ENCODE measurements at regions not wholly inside any gene's neighbourhood (a gene's known extent, or its start where the extent isn't known, plus 50 kb on each side); places are given as distances from the start of the nearest gene placed in this dataset.

- Histone ChIP-seq H3K27me3 (replicated peaks in 1 of 4; ENCODE audit: control extremely low read depth in 1 of 4, control insufficient read depth in 3 of 4, insufficient read depth in 4 of 4, low read length in 3 of 4) (no peaks in the 10 kb centered on the region), H3K4me1 (ENCODE audit: control insufficient read depth in 2 of 2, insufficient read depth in 2 of 2, low read length in 2 of 2) (no peaks in the 10 kb centered on the region), H2AFZ (ENCODE audit: insufficient read depth, low read depth, low read length, poor library complexity, severe bottlenecking) (no peak overlapping the region), H3K4me3 (ENCODE audit: control extremely low read depth in 1 of 5, extremely low read depth in 1 of 5, insufficient read depth in 1 of 5, low read depth in 2 of 5, low read length in 4 of 5) (no peak overlapping the region), H3K36me3 (replicated peaks in 1 of 2; ENCODE audit: control extremely low read depth in 1 of 2, control insufficient read depth in 1 of 2, extremely low read depth in 1 of 2, insufficient read depth in 2 of 2, low read length in 1 of 2) (no peaks in the 10 kb centered on the region), H3K9me3 (ENCODE audit: control extremely low read depth in 1 of 3, control insufficient read depth in 2 of 3, insufficient read depth in 1 of 3, low read length in 2 of 3) (no peaks in the 10 kb centered on the region), H4K20me1 (ENCODE audit: control insufficient read depth, insufficient read depth, low read length, poor library complexity, severe bottlenecking) (no peaks in the 10 kb centered on the region), H3K4me2 (replicated peaks; ENCODE audit: low read depth, low read length, poor library complexity, severe bottlenecking) (no peak overlapping the region), H3K79me2 (ENCODE audit: control insufficient read depth, insufficient read depth, low read length) (no peaks in the 10 kb centered on the region), H3K27ac (ENCODE audit: low read length in 2 of 2) (no peak overlapping the region), H3K9ac (ENCODE audit: low read length) (no peak overlapping the region)
- no peak for DNase-seq
- Mint-ChIP-seq H3K4me1 (no peaks in the 10 kb centered on the region), H3K27ac (no peak overlapping the region), H3K9me3 (ENCODE audit: insufficient read depth) (no peaks in the 10 kb centered on the region), H3K4me3 (no peak overlapping the region), H3K27me3 (peaks cover 3% of the 10 kb centered on the region)
- intact Hi-C loops (cut with micrococcal nuclease), result no loop called here
- CTCF ChIA-PET, result no interaction called here
- no CpG with 5 or more reads among the region's 1 CpG for WGBS (ENCODE audit: insufficient coverage)
- POLR2A ChIA-PET, result no interaction called here
- TF ChIP-seq EZH2 (IDR thresholded peaks at IDR 0.05; ENCODE audit: borderline replicate concordance, insufficient read depth, low read depth, low read length, poor library complexity, severe bottlenecking) (no peak), CTCF (IDR thresholded peaks at IDR 0.05) (no peak)
- no peak for ATAC-seq (ENCODE audit: low read depth)
Measured at GRCh38 chr7:91541641-91542040, 277.4 kb downstream of the FZD1 start.

- ChIA-PET POLR2A (no interaction called here), CTCF (no interaction called here)
- H3K4me1 ChIP-seq (ENCODE audit: control insufficient read depth in 2 of 2, insufficient read depth in 2 of 2, low read length in 2 of 2), result no peaks in the 10 kb centered on the region
- Mint-ChIP-seq H3K27me3 (peaks cover 3% of the 10 kb centered on the region), H3K4me3 (no peak overlapping the region), H3K9me3 (ENCODE audit: insufficient read depth) (no peaks in the 10 kb centered on the region), H3K27ac (no peak overlapping the region), H3K4me1 (no peaks in the 10 kb centered on the region)
- TF ChIP-seq EZH2 (IDR thresholded peaks at IDR 0.05; ENCODE audit: borderline replicate concordance, insufficient read depth, low read depth, low read length, poor library complexity, severe bottlenecking), result no peak
- no peak for TF ChIP-seq CTCF (IDR thresholded peaks at IDR 0.05)
- H3K27ac ChIP-seq (ENCODE audit: low read length in 2 of 2), result no peak overlapping the region
- H3K27me3 ChIP-seq (replicated peaks in 1 of 4; ENCODE audit: control extremely low read depth in 1 of 4, control insufficient read depth in 3 of 4, insufficient read depth in 4 of 4, low read length in 3 of 4), result no peaks in the 10 kb centered on the region
- no CpG with 5 or more reads among the region's 1 CpG for whole genome bisulfite sequencing (ENCODE audit: insufficient coverage)
- ATAC-seq (ENCODE audit: low read depth) (no peak), DNase-seq (no peak)
- no peaks in the 10 kb centered on the region for H4K20me1 ChIP-seq (ENCODE audit: control insufficient read depth, insufficient read depth, low read length, poor library complexity, severe bottlenecking)
- intact Hi-C loops (cut with micrococcal nuclease), result no loop called here
- H3K4me2 ChIP-seq (replicated peaks; ENCODE audit: low read depth, low read length, poor library complexity, severe bottlenecking), result no peak overlapping the region
- no peak overlapping the region for H2AFZ ChIP-seq (ENCODE audit: insufficient read depth, low read depth, low read length, poor library complexity, severe bottlenecking)
- no peaks in the 10 kb centered on the region for H3K9me3 ChIP-seq (ENCODE audit: control extremely low read depth in 1 of 3, control insufficient read depth in 2 of 3, insufficient read depth in 1 of 3, low read length in 2 of 3)
- H3K79me2 ChIP-seq (ENCODE audit: control insufficient read depth, insufficient read depth, low read length), result no peaks in the 10 kb centered on the region
- H3K36me3 ChIP-seq (replicated peaks in 1 of 2; ENCODE audit: control extremely low read depth in 1 of 2, control insufficient read depth in 1 of 2, extremely low read depth in 1 of 2, insufficient read depth in 2 of 2, low read length in 1 of 2), result no peaks in the 10 kb centered on the region
- no peak overlapping the region for H3K4me3 ChIP-seq (ENCODE audit: control extremely low read depth in 1 of 5, extremely low read depth in 1 of 5, insufficient read depth in 1 of 5, low read depth in 2 of 5, low read length in 4 of 5)
- H3K9ac ChIP-seq (ENCODE audit: low read length), result no peak overlapping the region
Measured at GRCh38 chr7:91543646-91544045, 279.4 kb downstream of the FZD1 start.
